GM23248 (cell line): ENCODE measurements at regions not wholly inside any gene's neighbourhood (a gene's known extent, or its start where the extent isn't known, plus 50 kb on each side); places are given as distances from the start of the nearest gene placed in this dataset.

ENCODE experiments used
- EZH2 ChIP-seq: fragments of 200-600 bp; sonication (generic); IDR thresholded peaks from 2 replicates; pipeline ENCODE4 v1.6.1; 2018; ENCODE audit warnings: antibody characterized with exemption, mild to moderate bottlenecking; ENCODE audit not compliant: insufficient read depth, poor library complexity, severe bottlenecking
- EZH2phosphoT487 ChIP-seq: fragments of 200-600 bp; sonication (generic); IDR thresholded peaks from 2 replicates; pipeline ENCODE4 v1.6.1; 2018; ENCODE audit warnings: antibody characterized with exemption, moderate library complexity, mild to moderate bottlenecking, low read depth; ENCODE audit not compliant: insufficient read depth

DNA sequence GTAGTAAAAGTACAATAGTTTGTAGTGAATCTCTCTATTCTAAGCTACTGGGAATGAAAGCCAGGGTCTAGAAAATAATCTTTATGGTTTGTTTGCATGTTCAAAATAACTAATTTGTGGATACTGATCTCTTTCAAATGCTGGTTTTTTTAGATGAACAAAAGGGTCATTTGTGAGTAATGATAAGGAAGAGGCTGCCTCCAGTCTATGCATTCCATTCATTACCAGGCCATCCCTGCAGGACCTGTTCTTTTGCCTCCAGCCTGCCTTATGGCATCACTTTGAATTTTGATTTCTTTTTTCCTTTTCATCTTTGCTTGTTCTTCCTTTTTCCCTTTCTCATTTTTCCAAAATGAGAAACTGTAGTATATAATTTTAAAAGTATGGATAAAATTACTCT is 312.3 kb downstream of the CWC27 start:
- TF ChIP-seq EZH2phosphoT487: no peak
- TF ChIP-seq EZH2: no peak
